Epithelial cell of prostate (primary cell): ENCODE measurements at regions not wholly inside any gene's neighbourhood (a gene's known extent, or its start where the extent isn't known, plus 50 kb on each side); places are given as distances from the start of the nearest gene placed in this dataset.
"Not testable (repeated sequence)": the region's sequence is repeated elsewhere in the genome, so short reads cannot be mapped to it uniquely, and the experiment has no call there.

Experiments used
- DNase-seq: peaks from one replicate; pipeline ENCODE4 v3.0.0-alpha.2; 2011; ENCODE audit warnings: low read depth, low spot score
- H3K27ac ChIP-seq: fragments of 450-650 bp; 2 replicates; pipeline ENCODE4 v1.5.1; 2017; ENCODE audit warnings: mild to moderate bottlenecking

DNA sequence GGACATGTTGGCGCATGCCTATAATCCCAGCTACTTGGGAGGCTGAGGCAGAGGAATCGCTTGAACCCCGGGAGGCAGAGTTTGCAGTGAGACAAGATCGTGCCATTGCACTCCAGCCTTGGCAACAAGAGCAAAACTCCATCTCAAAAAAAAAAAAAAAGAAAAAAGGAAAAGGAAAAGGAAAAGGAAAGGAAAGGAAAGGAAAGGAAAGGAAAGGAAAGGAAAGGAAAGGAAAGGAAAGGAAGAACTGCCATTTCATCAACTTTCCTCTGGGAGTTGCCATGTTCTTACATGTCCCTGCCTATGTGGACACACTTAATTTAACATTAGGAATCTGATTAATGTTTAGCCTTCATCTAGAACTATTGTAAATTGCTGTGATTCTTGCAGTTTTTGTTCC lies 287.9 kb upstream of the LRP1B start:
- not testable (repeated sequence) for DNase-seq

DNA sequence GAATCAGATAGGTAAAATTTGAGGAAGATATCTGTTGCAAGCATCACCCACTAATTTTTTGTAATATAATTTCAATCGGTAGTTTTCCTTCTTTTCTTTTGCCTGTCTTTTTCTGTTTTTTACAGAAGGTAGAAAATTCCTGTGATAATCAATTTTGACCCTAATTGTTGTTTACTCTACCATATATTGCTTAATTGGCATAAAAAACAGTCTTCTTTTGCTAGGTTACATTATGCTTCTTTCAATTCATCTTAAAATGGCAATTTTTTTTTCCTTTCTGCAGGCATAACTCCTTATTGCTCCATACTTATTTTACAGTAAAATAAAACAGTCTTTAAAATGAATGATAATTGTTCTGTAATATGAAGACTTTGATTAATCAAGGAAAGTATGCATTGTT lies 286.2 kb upstream of the LRP1B start:
- DNase-seq = no peak
- no peak overlapping the region for H3K27ac ChIP-seq

More for the DNA sequence above, 287.9 kb upstream of the LRP1B start:
- H3K27ac ChIP-seq = not testable (repeated sequence)

DNA sequence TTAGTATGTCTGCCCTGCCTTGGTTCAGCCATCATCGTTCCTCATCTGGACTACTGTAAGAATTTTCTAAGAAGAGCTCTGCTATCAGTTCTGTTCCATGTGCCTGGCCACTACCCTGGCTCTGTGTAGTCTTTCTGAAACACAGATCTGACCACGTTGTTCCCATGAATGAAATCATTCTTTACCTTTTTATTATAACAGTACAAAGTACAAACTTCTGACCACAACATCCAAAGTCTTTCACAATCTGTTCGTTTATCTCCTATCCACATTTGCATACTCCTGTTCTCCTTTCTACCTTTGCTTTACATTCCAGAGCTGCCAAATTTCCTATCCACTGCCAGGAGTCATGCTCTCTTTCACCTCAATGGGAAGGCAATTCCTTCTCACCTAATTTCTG lies 284.6 kb upstream of the LRP1B start:
- DNase-seq = no peak
- H3K27ac ChIP-seq = no peak overlapping the region

DNA sequence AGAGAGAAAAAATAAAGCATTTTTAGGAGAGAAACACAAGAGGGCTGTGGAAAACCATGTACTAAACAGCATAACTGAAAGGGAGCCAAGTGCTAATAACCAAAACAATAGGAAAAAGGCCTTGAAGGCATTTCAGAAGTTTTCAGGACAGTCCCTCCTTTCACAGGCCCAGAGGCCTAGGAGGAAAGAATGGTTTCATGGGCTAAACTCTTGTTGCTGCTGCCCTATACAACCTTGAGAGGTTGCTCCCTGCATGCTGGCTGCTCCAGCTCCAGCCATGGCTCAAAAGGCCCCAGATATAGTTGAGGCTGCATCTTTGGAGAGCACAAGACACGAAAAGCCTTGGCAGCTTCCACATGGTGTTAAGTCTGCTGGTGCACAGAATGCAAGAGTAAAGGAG lies 267.4 kb upstream of the LRP1B start:
- H3K27ac ChIP-seq = no peak overlapping the region
- DNase-seq = no peak

DNA sequence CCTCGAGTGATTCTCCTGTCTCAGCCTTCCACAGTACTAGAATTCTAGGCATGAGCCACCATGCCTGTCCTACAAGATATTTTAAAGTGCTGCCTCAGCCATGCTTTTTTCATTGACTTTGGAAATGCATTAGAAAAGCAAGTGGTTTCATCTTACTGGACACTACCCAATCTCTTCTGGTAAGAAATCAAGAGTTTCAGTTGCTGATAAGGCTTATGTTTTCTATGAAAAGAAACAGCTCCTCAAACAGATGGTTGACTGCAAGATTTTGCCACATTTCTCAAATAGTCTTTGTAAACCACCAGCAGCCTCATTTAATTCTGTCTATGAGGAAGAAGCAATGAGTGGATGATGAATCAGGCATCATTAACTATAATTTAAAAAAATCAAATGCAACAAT lies 264.5 kb upstream of the LRP1B start:
- no peak overlapping the region for H3K27ac ChIP-seq
- no peak for DNase-seq

DNA sequence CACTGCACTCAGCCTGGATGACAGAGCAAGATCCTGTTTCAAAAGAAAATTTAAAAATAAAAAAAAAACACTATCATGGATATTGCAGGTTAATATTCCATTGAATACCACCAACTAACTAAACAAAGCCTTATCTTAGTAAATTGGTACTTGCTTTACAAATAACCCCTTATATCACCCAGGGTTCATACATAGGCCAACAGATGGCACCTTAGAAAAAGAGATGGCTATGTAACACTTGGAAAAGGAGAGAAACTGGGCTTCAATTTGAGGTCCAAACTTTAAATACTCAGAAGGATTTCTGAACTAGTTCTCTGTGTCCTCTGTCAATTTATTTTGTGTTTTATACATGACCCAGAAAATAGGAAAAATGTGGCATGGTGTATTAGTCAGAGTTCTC lies 249.6 kb upstream of the LRP1B start:
- no peak overlapping the region for H3K27ac ChIP-seq
- DNase-seq = no peak

DNA sequence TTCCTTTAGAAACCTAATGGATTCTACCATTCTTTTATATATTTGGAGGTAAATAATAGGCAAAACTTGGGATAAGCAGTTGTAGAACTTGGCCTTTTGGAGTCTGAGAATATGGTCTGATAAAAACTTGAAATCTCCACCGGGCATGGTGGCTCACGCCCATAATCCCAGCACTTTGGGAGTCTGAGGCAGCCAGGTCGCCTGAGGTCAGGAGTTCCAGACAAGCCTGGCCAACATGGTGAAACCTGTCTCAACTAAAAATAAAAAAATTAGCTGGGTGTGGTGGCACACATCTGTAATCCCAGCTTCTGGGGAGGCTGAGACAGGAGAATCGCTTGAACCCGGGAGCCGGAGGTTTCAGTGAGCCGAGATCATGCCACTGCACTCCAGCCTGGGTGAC lies 231.3 kb upstream of the LRP1B start:
- not testable (repeated sequence) for DNase-seq, H3K27ac ChIP-seq

DNA sequence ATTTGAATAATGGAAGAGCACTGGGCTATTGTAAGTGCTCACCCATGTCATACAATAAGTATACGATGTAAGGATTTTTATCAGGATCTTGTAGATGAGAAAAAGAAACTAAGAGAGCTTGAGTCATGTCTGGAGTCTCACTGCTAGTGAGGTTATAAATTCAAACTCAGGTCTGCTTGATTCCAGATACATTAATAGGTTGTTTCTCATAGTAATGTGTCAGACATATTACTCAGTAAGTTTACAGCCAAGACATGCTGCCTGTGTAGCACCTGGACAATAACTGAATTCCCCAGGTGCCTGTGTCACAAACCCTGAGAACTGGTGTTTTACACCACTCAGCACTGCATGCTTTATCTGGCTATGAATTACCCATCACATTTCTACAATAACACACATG lies 216.9 kb upstream of the LRP1B start:
- peak; percentile 60 for DNase-seq
- no peak overlapping the region for H3K27ac ChIP-seq

DNA sequence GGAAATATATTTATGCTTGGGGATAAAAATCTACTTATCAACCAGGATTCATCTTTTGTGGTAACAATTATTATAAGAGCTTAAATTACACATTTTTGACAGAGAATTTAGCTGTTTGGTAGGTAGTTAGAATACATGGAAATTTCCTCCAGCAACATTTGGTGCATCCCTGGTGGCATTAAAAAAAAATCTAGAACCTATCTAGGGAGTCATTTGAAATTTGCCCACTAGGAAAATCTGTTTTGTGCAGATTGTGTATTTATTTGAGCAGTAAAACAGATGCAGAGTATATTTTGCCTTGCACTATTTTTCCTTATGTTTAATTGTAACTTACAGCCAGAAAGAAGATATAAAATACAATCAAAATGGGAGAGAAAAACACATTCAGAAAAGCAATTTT lies 208.4 kb upstream of the LRP1B start:
- DNase-seq = no peak
- H3K27ac ChIP-seq = no peak overlapping the region

DNA sequence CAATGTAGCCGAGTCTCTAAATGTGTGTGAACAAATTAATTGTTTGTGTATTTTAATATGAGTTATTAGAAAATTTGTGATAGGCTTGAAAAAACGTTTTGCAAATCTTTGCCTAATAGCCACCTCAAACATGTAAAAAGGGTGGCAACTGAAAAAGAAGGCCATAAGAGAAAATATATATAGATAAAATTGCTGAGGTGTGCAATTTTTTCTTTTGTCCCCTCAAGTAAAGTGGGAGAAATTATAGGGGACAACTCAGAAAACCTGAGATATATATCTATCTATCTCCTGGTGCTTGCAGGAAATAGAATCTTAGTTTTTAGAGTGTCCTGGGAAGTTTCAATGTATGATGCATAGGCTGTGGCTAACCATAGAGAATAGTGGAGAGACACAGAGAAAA lies 201.4 kb upstream of the LRP1B start:
- H3K27ac ChIP-seq = no peak overlapping the region
- DNase-seq = no peak

DNA sequence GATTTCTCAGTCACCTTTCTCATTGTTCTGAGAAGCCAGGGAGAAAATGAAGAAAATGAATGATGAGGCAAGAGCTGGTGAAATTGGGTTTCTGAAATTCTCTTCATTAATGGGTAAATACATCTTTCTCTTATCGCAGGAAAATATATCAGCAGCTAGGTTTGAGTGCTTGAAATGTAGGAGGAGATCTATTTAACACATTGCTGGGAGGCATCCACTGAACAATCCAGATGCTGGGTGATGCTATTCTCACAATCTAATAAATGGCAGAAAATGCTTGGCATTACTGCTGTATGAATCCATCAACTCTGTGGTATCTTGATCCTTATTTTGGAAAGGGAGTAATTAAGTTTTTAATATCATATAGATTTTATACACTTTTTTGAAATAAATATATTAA lies 199.6 kb upstream of the LRP1B start:
- no peak for DNase-seq
- H3K27ac ChIP-seq = no peak overlapping the region

DNA sequence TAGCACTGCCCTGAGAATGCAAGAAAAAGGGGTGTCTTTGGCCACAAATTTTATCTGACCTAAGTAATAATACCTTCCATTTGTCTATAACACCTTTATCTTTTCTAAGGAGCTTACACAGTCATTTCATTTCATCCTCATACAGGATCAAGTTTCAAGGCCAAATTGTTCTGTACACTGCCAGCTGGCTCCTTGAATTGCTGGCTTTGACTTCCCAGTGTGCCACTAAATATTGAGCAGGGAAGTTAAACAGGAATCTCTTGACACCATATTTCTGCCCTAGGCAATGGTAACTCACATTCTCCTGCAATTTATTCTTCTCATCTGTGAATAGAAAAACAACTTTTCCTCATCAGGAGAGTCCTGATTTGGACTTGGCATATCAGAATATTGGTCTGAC lies 195.1 kb upstream of the LRP1B start:
- DNase-seq = no peak
- no peak overlapping the region for H3K27ac ChIP-seq

DNA sequence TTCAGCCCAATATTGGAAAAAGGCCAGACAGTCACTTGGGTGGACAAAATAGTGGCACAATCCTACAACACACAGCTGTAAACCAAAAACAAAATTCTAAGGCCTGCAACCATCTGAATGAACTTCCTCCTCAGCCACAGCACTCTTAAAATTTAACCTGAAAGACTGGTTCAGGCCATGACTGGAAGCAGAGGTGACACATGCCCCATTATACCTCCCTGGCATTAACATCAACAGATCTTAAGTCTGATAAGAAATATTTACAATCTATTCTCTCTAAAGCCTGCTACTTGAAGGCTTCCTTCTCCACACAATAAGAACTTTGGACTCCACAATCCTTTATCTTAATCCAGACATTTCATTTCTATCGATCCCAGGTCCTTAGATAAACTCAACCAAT lies 192.4 kb upstream of the LRP1B start:
- DNase-seq = peak; percentile 39

DNA sequence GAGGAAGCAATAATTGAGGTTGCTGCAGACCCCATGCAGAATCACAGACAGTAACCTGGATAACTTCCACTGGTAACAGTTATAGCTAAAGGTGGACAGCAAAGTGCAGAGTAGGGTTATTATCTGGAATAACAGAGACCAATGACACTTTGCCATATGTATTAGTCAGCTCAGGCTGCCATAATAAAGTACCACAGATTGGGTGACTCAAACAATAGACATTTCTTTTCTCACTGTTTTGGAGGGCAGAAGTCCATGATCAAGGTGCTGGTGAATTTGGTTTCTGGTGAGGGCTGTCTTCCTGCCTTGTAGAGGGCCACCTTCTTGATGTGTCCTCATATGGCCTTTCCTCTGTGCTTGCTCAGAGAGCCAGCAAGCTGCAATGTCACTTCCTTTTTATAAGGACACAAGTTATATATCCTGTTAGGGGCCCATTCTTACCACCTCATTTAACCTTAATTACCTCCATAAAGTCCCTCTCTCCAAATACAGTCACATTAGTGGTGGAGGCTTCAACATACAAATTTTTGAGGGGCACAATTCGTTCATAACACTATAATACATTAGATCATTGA lies 191.0 kb upstream of the LRP1B start:
- H3K27ac ChIP-seq = no peak overlapping the region
- no peak for DNase-seq

More for the DNA sequence above, 192.4 kb upstream of the LRP1B start:
- no peak overlapping the region for H3K27ac ChIP-seq

DNA sequence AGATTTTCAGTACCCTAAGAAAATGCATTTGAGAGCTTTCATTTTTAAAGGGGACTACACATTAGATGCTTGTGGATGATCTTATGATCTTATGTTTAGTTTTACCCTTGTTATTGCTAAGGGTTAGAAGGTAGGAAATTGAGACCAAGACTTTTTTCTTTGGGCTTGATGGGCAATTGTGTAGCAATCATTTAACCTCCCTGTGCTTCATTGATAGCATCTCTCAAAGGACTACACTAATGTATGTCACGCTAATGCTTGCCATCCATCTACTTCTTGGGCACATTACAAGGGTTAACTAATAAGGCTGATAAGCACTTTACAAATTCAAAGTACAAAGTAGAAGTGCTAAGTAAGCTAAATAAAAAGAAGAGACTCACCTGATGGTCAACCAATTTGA lies 189.3 kb upstream of the LRP1B start:
- DNase-seq = no peak

DNA sequence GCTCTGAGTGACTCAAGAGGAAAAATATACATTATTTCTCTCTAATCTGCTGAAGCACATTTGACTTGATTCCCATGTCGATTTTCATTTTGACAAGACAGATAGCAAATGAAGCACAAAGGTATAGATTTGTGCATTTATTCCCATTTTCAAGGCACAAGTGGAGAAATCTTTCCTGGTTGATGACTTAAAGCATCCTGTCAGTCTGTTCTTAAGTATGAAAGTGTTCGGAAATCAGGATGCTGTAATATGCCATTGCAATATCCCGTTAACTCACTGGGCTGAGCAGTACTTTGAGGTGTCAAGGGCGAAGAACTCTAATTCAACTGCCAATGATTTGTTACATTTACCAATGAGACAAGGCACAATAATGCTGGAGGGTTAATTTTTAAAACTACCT lies 185.2 kb upstream of the LRP1B start:
- no peak overlapping the region for H3K27ac ChIP-seq
- no peak for DNase-seq

More for the DNA sequence above, 189.3 kb upstream of the LRP1B start:
- H3K27ac ChIP-seq = no peak overlapping the region

DNA sequence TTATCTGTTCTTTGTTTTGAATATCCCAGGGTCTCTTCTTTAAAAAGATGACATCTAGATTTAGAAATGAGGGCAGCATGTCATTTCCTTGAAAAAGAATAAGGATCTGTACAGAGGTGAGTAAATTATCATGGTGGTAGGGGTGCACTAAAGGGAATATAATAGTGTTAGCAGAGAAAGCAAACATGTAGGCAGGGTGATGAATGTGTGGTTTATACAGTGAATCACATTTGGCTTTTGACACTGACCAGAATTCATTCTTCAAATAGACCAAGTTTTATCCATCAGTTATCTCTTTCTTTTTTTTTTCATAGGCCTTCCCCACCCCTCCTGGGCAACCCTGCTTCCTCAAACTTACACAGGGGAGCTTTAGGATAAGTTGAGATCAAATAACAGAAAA lies 184.5 kb upstream of the LRP1B start:
- H3K27ac ChIP-seq = no peak overlapping the region
- no peak for DNase-seq

DNA sequence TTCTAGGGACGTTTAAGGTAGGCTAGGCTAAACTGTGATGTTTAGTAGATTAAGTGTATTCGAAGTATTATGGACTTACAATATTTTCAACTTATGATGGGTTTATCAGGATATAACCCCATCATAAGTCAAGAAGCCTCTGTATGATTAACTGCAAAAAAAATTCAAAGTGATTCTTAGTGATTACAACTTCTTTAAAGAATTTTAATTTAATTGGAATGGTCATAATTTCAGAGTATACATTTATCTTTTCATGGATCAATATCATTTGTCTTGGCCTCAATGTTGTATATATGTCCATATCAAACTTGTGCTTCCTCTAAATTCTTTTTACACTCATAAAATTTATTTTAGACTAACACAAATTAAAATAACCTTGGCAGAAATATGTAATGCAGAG lies 183.3 kb upstream of the LRP1B start:
- H3K27ac ChIP-seq = no peak overlapping the region
- no peak for DNase-seq

DNA sequence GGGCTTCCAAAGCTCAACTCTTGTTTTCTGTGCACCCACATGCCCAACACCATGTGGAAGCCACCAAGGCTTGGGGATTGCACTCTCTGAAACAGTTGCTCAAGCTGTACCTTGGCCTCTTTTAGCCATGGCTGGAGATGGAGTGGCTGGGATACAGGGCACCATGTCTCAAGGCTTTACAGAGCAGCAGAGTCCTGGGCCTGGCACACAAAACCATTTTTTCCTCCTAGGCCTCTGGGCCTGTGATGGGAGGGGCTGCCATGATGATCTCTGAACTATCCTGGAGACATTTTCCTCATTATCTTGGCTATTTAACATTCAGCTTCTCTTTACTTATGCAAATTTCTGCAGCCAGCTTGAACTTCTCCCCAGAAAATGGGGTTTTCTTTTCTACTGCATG lies 179.7 kb upstream of the LRP1B start:
- no peak overlapping the region for H3K27ac ChIP-seq
- DNase-seq = no peak

DNA sequence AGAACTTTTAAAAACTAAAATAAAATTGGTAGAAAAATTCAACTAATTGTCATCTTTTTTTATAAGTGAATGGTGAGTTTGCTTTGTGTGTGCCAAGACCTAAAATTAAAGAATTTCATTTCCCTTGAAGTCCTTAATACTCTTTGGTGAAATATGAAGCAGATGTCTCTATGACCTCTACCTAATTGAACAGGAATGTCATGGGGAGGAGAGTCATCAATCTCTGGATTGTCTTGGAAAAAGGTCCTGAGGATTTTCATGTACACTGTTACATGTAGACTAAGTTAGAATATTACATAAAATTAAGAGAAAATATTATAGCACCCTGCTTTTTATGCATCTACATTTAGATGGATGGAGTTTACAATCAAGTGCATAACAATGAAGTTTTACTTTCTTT lies 177.9 kb upstream of the LRP1B start:
- no peak overlapping the region for H3K27ac ChIP-seq
- DNase-seq = no peak

DNA sequence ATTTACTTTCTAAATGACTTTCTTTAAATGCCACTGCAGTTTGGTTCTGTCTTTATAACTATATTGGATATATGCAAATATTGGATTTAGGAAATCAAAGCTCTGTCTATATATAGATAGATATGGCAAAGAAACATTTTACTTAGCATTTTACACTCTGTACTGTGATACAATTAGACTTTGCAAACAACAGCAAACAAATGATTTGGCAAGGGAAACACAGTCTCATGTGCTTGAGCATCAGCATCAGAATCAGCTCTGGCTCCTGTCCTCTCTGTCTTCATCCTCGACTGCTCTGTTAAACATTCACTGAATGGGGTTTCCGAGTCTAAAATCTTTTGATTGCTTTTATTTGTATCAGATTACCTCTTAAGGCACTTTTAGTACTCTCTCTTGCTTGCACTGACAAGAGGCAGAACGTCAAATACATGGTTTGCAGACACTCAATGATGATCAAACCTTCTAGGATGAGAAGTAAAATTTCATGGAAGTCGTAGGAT lies 176.8 kb upstream of the LRP1B start:
- H3K27ac ChIP-seq = no peak overlapping the region

DNA sequence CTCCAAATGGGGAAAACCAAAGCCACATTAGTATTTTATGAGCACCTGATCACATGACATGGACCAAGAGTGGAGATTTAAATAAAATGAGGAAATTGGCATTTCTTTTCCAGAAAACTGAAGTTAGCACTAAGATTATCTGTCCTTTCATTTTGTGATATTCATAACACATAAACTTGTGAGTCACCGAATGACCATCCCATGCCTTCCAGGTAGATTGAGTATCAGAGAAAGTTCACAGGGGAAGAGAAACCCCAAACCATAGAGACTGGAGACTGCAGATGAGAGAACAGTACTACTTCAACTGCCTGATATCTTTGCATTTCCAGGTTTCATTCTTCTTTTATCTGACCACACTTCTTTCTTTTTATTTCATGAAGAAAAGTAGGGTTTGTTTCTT lies 176.3 kb upstream of the LRP1B start:
- H3K27ac ChIP-seq = peak overlapping the region; percentile 4
- DNase-seq = no peak

More for the DNA sequence above, 176.8 kb upstream of the LRP1B start:
- DNase-seq = no peak

DNA sequence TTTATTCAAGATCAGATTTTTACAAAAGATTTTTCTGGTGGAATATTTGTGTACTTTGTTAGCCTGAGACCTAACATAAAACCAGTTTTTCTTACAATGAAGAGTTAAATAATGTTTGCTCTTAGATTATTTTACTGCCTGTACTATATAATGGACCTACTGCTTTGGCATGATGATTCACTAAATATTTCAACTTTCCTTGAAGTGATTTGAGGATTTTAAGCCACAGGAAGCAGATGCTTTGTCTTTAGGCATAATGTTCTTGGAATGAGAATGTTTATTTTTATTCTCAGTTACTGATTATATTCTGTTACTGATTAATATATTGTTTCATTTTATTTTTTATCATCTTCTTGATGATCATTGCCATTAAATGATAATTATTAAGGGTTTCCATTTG lies 175.3 kb upstream of the LRP1B start:
- no peak for DNase-seq
- H3K27ac ChIP-seq = peak overlapping the region; percentile 4
